22Rv1 (cell line): ENCODE measurements at regions not wholly inside any gene's neighbourhood (a gene's known extent, or its start where the extent isn't known, plus 50 kb on each side); places are given as distances from the start of the nearest gene placed in this dataset.

Experiments
- H3K27ac ChIP-seq: fragments of 450-650 bp; 2 replicates; pipeline ENCODE4 v1.5.1; 2017
- CTCF ChIP-seq: fragments of 450-650 bp; IDR thresholded peaks from 2 replicates; pipeline ENCODE4 v1.5.1; 2017; ENCODE audit warnings: mild to moderate bottlenecking
- ZFX ChIP-seq: fragments of 450-650 bp; IDR thresholded peaks from 2 replicates; pipeline ENCODE4 v1.6.1; 2017; ENCODE audit warnings: antibody characterized with exemption, borderline replicate concordance

- TF ChIP-seq ZFX = no peak
- no peak for TF ChIP-seq CTCF
- H3K27ac ChIP-seq = no peak overlapping the region
Measured at GRCh38 chr13:76461999-76462398, 424.2 kb downstream of the KCTD12 start.

- no peak overlapping the region for H3K27ac ChIP-seq
- no peak for TF ChIP-seq CTCF
- TF ChIP-seq ZFX = no peak
Measured at GRCh38 chr13:76461484-76461883, 424.7 kb downstream of the KCTD12 start.

GRCh38 chr13:76459863-76460262 is 426.3 kb downstream of the KCTD12 start:
- no peak overlapping the region for H3K27ac ChIP-seq
- TF ChIP-seq CTCF = no peak

- no peak for TF ChIP-seq ZFX
- no peak for TF ChIP-seq CTCF
Measured at GRCh38 chr13:76455960-76456359, 430.2 kb downstream of the KCTD12 start.

GRCh38 chr13:76454991-76455390 is 431.2 kb downstream of the KCTD12 start:
- TF ChIP-seq ZFX = no peak
- no peak for TF ChIP-seq CTCF
- H3K27ac ChIP-seq = no peak overlapping the region

More at GRCh38 chr13:76455960-76456359, 430.2 kb downstream of the KCTD12 start:
- H3K27ac ChIP-seq = no peak overlapping the region

- no peak for TF ChIP-seq CTCF
- no peak for TF ChIP-seq ZFX
- H3K27ac ChIP-seq = no peak overlapping the region
Measured at GRCh38 chr13:76449716-76450115, 436.5 kb downstream of the KCTD12 start.

- H3K27ac ChIP-seq = no peak overlapping the region
- TF ChIP-seq CTCF = no peak
- no peak for TF ChIP-seq ZFX
Measured at GRCh38 chr13:76446191-76446590, 440.0 kb downstream of the KCTD12 start.
